HL-60 (cell line): ENCODE measurements at regions not wholly inside any gene's neighbourhood (a gene's known extent, or its start where the extent isn't known, plus 50 kb on each side); places are given as distances from the start of the nearest gene placed in this dataset.

Experiments
- DNase-seq, 2 experiments: peaks; one replicate each; pipeline ENCODE4 v3.0.0-alpha.2; 2010 to 2020; ENCODE audit warnings: low read depth in 1 of 2, low spot score in 1 of 2
- H3K27ac ChIP-seq: fragments of 250-450 bp; sonication (Bioruptor Pico); replicated peaks from 2 replicates; pipeline ENCODE4 v1.5.1; 2020; ENCODE audit warnings: mild to moderate bottlenecking, moderate library complexity
- H3K27me3 ChIP-seq: fragments of 250-450 bp; sonication (Bioruptor Pico); 2 replicates; pipeline ENCODE4 v1.5.1; 2021; ENCODE audit warnings: mild to moderate bottlenecking, moderate library complexity; ENCODE audit not compliant: insufficient read depth, poor library complexity, severe bottlenecking
- H3K4me3 ChIP-seq: replicated peaks from 2 replicates; pipeline ENCODE4 v1.5.1; 2011; ENCODE audit warnings: mild to moderate bottlenecking, control low read depth, low read length; ENCODE audit not compliant: insufficient read depth
- GABPA ChIP-seq: IDR thresholded peaks from 2 replicates; pipeline ENCODE4 v1.6.1; 2012; ENCODE audit warnings: low read depth
- POLR2AphosphoS5 ChIP-seq: IDR thresholded peaks from 2 replicates; pipeline ENCODE4 v1.6.1; 2012; ENCODE audit warnings: low read depth
- SPI1 ChIP-seq: IDR thresholded peaks from 2 replicates; pipeline ENCODE4 v1.6.1; 2012; ENCODE audit warnings: low read depth, mild to moderate bottlenecking, borderline replicate concordance
- TF ChIP-seq, protein P1 (sequence below): IDR thresholded peaks from one replicate; pipeline ENCODE4 v1.5.1; 2011; ENCODE audit warnings: low read length, control low read depth, inconsistent platforms; ENCODE audit not compliant: insufficient read depth
- TF ChIP-seq, protein P2 (sequence below): IDR thresholded peaks from 2 replicates; pipeline ENCODE4 v1.6.1; 2012; ENCODE audit warnings: low read depth; ENCODE audit not compliant: insufficient replicate concordance

DNA sequence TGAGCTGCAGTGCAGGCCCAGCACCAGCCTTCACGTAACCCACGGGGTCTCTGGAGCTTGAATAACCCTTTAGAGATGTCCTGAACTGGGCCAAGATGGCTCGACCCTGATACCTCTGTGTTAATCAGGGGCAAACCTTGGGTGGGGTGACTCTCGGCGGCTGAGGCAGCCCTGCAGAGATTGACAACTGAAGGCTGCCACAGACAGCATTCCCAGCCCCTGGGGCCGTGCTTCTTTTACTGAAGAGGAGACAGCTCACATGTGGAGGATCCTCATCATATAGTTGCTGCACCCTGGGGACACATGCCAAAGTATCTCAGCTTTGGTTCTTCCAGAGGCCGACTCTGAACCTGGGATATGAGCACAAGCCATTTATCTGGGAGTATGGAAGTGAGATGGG is 57.3 kb upstream of the PTGFRN start:
- no peak for DNase-seq
- Histone ChIP-seq H3K27ac (no peak overlapping the region), H3K4me3 (no peak overlapping the region), H3K27me3 (no peaks in the 10 kb centered on the region)
- TF ChIP-seq, protein P1, sequence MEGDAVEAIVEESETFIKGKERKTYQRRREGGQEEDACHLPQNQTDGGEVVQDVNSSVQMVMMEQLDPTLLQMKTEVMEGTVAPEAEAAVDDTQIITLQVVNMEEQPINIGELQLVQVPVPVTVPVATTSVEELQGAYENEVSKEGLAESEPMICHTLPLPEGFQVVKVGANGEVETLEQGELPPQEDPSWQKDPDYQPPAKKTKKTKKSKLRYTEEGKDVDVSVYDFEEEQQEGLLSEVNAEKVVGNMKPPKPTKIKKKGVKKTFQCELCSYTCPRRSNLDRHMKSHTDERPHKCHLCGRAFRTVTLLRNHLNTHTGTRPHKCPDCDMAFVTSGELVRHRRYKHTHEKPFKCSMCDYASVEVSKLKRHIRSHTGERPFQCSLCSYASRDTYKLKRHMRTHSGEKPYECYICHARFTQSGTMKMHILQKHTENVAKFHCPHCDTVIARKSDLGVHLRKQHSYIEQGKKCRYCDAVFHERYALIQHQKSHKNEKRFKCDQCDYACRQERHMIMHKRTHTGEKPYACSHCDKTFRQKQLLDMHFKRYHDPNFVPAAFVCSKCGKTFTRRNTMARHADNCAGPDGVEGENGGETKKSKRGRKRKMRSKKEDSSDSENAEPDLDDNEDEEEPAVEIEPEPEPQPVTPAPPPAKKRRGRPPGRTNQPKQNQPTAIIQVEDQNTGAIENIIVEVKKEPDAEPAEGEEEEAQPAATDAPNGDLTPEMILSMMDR, result no peak
- TF ChIP-seq SPI1, result no peak
- TF ChIP-seq, protein P2, sequence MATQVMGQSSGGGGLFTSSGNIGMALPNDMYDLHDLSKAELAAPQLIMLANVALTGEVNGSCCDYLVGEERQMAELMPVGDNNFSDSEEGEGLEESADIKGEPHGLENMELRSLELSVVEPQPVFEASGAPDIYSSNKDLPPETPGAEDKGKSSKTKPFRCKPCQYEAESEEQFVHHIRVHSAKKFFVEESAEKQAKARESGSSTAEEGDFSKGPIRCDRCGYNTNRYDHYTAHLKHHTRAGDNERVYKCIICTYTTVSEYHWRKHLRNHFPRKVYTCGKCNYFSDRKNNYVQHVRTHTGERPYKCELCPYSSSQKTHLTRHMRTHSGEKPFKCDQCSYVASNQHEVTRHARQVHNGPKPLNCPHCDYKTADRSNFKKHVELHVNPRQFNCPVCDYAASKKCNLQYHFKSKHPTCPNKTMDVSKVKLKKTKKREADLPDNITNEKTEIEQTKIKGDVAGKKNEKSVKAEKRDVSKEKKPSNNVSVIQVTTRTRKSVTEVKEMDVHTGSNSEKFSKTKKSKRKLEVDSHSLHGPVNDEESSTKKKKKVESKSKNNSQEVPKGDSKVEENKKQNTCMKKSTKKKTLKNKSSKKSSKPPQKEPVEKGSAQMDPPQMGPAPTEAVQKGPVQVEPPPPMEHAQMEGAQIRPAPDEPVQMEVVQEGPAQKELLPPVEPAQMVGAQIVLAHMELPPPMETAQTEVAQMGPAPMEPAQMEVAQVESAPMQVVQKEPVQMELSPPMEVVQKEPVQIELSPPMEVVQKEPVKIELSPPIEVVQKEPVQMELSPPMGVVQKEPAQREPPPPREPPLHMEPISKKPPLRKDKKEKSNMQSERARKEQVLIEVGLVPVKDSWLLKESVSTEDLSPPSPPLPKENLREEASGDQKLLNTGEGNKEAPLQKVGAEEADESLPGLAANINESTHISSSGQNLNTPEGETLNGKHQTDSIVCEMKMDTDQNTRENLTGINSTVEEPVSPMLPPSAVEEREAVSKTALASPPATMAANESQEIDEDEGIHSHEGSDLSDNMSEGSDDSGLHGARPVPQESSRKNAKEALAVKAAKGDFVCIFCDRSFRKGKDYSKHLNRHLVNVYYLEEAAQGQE, result no peak
- no peak for TF ChIP-seq GABPA
- no peak for TF ChIP-seq POLR2AphosphoS5

DNA sequence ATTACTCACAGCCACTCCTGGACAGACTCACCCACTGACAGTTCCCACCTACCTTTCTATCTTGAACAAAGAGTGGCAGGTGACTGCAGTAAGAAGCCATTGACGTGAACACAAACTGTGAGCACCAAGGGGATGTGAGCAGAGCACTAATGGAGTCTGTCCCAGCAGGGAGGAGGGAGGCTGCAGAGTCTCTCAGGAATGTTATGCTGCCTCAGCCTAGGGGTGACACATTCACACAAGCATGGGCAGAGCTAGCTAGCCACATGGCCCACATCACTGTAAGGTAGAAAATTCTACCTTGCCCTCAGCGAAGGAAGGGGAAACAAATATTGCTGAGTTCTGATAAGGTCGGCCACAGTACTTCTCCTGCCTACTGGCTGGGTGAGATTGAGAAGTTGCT is 56.8 kb upstream of the PTGFRN start:
- Histone ChIP-seq H3K27ac (no peak overlapping the region), H3K4me3 (no peak overlapping the region), H3K27me3 (no peaks in the 10 kb centered on the region)
- no peak for DNase-seq
- TF ChIP-seq POLR2AphosphoS5 (no peak), GABPA (no peak), SPI1 (no peak)
- TF ChIP-seq, protein P1, result no peak
- TF ChIP-seq, protein P2, result no peak

DNA sequence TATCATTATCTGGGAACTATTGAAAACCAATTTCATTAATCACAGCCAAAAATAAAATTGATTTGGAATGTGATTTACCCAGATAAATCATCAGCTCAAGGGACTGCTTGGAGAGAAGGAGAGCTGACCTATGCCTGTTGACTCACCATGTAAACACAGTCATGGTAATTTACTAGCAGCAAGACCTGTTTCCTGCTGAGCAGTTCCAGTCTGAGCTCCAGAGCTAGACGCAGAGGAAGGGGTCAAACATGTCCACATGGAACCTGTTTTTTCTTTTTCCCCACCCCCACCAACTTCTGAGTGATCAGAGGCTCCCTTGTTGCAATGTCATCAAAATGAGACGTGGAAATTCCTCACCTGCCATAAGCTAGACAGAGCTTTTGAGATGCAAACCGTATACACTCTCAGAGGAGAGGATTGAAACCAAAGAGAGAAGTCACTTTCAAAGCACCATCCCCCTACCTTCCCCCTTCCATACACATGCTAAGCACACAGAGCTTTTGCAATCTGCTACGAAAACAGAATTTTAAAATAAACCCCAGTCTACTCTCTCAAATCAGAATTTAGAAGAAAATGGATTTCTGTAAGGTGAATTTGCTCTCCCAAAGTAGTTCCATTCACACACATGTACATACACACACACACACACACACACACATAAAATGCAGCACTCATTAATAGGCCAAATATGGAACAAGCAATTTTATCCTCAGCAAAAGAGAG is 55.9 kb upstream of the PTGFRN start:
- TF ChIP-seq, protein P1, result no peak
- TF ChIP-seq GABPA, result no peak
- TF ChIP-seq POLR2AphosphoS5, result no peak
- TF ChIP-seq, protein P2, result no peak
- no peak for TF ChIP-seq SPI1
- DNase-seq, result peak in 1 of 2 experiments; percentile 44
- Histone ChIP-seq H3K27me3 (no peaks in the 10 kb centered on the region), H3K4me3 (no peak overlapping the region), H3K27ac (peak overlapping the region; percentile 11; the same call in 1 of the 2 replicates)
